ENCODE measurements at regions not wholly inside any gene's neighbourhood (a gene's known extent, or its start where the extent isn't known, plus 50 kb on each side); places are given as distances from the start of the nearest gene placed in this dataset.
A peak's percentile ranks its signal among the peaks of the same experiment; 100 is the strongest.

DNA sequence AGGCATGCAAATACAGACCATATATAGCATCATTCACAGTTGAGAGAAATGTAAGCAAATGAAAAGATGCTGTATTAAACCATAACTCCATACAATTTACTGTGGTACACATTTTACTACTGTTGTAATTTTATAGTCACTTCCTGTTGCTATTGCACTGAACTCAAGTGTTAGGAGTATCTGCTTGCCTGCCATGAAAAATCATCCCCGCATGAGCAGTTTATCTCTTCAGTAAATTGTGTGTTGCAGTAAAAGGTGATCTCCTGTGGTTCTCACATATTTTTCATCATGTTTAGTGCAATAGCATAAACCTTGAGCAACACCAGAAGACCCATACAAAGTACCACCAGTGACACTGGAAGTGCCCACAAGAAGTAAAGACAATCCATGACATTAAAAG is 1153.4 kb downstream of the FAT4 start:
- H3K4me1 ChIP-seq (ENCODE audit: control insufficient read depth, extremely low read depth, insufficient read depth, low read length) = no peaks in the 10 kb centered on the region
- H3K9ac ChIP-seq (ENCODE audit: insufficient read depth, low read length) = no peak overlapping the region
- no peak overlapping the region for H2AFZ ChIP-seq (ENCODE audit: low read length)
- H3K27ac ChIP-seq (ENCODE audit: insufficient read depth, low read length) = no peak overlapping the region
- H3K9me3 ChIP-seq (ENCODE audit: control insufficient read depth, insufficient read depth, low read depth, low read length) = no peaks in the 10 kb centered on the region
- H3K36me3 ChIP-seq (ENCODE audit: control insufficient read depth, insufficient read depth, low read length) = no peaks in the 10 kb centered on the region
- TF ChIP-seq, protein P1, sequence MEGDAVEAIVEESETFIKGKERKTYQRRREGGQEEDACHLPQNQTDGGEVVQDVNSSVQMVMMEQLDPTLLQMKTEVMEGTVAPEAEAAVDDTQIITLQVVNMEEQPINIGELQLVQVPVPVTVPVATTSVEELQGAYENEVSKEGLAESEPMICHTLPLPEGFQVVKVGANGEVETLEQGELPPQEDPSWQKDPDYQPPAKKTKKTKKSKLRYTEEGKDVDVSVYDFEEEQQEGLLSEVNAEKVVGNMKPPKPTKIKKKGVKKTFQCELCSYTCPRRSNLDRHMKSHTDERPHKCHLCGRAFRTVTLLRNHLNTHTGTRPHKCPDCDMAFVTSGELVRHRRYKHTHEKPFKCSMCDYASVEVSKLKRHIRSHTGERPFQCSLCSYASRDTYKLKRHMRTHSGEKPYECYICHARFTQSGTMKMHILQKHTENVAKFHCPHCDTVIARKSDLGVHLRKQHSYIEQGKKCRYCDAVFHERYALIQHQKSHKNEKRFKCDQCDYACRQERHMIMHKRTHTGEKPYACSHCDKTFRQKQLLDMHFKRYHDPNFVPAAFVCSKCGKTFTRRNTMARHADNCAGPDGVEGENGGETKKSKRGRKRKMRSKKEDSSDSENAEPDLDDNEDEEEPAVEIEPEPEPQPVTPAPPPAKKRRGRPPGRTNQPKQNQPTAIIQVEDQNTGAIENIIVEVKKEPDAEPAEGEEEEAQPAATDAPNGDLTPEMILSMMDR (conservative IDR thresholded peaks at IDR 0.05 in 1 of 2, IDR thresholded peaks at IDR 0.05 in 1 of 2; ENCODE audit: low read depth in 1 of 2, low read length in 2 of 2) = no peak
- no peak for TF ChIP-seq EZH2 (IDR thresholded peaks at IDR 0.05; ENCODE audit: low read length, missing control alignments)
- no peaks in the 10 kb centered on the region for H3K79me2 ChIP-seq (ENCODE audit: control insufficient read depth, insufficient read depth, low read length)
- no peaks in the 10 kb centered on the region for H4K20me1 ChIP-seq (ENCODE audit: control insufficient read depth, extremely low read depth, insufficient read depth, low read length)
- H3K4me2 ChIP-seq (ENCODE audit: extremely low read depth, insufficient read depth, low read length) = no peak overlapping the region
- DNase-seq (ENCODE audit: low read depth in 2 of 2) = no peak
- no peak overlapping the region for H3K4me3 ChIP-seq (replicated peaks in 1 of 4; ENCODE audit: control extremely low read depth in 1 of 4, insufficient read depth in 1 of 4, low read depth in 3 of 4, low read length in 4 of 4)
- H3K27me3 ChIP-seq (ENCODE audit: control insufficient read depth, insufficient read depth, low read length) = no peaks in the 10 kb centered on the region

DNA sequence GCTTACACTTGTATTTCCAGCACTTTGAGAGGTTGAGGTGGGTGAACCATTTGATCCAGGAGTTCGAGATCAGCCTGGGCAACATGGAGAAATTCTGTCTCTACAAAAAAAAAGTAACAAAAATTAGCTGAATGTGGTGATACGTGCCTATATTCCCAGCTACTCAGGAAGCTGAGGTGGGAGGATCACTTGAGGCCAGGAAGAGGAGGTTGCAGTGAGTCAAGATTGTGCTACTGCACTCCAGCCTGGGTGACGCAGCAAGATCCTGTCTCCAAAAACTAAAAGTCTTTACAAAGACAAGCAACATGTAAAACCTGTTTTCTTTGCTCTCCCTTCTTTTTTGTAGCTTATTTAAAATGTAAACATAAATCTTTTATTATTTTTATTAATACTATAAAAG is 1156.1 kb downstream of the FAT4 start:
- H2AFZ ChIP-seq (ENCODE audit: low read length) = no peak overlapping the region
- H3K4me2 ChIP-seq (ENCODE audit: extremely low read depth, insufficient read depth, low read length) = no peak overlapping the region
- no peaks in the 10 kb centered on the region for H3K4me1 ChIP-seq (ENCODE audit: control insufficient read depth, extremely low read depth, insufficient read depth, low read length)
- no peaks in the 10 kb centered on the region for H3K27me3 ChIP-seq (ENCODE audit: control insufficient read depth, insufficient read depth, low read length)
- H3K9ac ChIP-seq (ENCODE audit: insufficient read depth, low read length) = no peak overlapping the region
- no peak overlapping the region for H3K27ac ChIP-seq (ENCODE audit: insufficient read depth, low read length)
- TF ChIP-seq, protein P1 (conservative IDR thresholded peaks at IDR 0.05 in 1 of 2, IDR thresholded peaks at IDR 0.05 in 1 of 2; ENCODE audit: low read depth in 1 of 2, low read length in 2 of 2) = no peak
- no peak overlapping the region for H3K4me3 ChIP-seq (replicated peaks in 1 of 4; ENCODE audit: control extremely low read depth in 1 of 4, insufficient read depth in 1 of 4, low read depth in 3 of 4, low read length in 4 of 4)
- no peaks in the 10 kb centered on the region for H4K20me1 ChIP-seq (ENCODE audit: control insufficient read depth, extremely low read depth, insufficient read depth, low read length)
- peak in 1 of 2 donors; percentile 15 for DNase-seq (ENCODE audit: low read depth in 2 of 2)
- no peaks in the 10 kb centered on the region for H3K9me3 ChIP-seq (ENCODE audit: control insufficient read depth, insufficient read depth, low read depth, low read length)
- H3K79me2 ChIP-seq (ENCODE audit: control insufficient read depth, insufficient read depth, low read length) = no peaks in the 10 kb centered on the region
- H3K36me3 ChIP-seq (ENCODE audit: control insufficient read depth, insufficient read depth, low read length) = no peaks in the 10 kb centered on the region

DNA sequence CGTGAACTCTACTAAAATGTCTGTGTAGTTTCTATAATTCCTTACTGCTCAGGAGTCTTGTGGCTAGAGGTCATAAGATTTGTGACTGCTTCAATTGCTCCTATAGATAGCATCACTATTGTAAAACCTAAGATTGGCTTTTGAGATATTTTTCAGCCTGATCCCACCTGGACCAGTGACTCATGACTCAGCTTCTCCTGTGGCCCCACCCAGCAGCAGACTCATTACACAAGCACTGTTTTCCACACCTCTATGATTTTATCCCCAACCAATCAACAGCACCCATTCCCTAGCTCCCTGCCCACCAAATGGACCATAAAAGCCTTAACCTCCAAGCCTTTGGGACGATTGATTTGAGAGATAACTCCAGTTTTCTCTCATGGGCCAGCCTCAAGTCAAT is 1157.0 kb upstream of the INTU start:
- H3K27ac ChIP-seq (ENCODE audit: insufficient read depth, low read length) = no peak overlapping the region
- no peak overlapping the region for H3K9ac ChIP-seq (ENCODE audit: insufficient read depth, low read length)
- no peak overlapping the region for H3K4me3 ChIP-seq (replicated peaks in 1 of 4; ENCODE audit: control extremely low read depth in 1 of 4, insufficient read depth in 1 of 4, low read depth in 3 of 4, low read length in 4 of 4)
- H3K9me3 ChIP-seq (ENCODE audit: control insufficient read depth, insufficient read depth, low read depth, low read length) = no peaks in the 10 kb centered on the region
- no peak for DNase-seq (ENCODE audit: low read depth in 2 of 2)
- H3K4me1 ChIP-seq (ENCODE audit: control insufficient read depth, extremely low read depth, insufficient read depth, low read length) = no peaks in the 10 kb centered on the region
- no peaks in the 10 kb centered on the region for H4K20me1 ChIP-seq (ENCODE audit: control insufficient read depth, extremely low read depth, insufficient read depth, low read length)
- H2AFZ ChIP-seq (ENCODE audit: low read length) = no peak overlapping the region
- H3K4me2 ChIP-seq (ENCODE audit: extremely low read depth, insufficient read depth, low read length) = no peak overlapping the region
- H3K36me3 ChIP-seq (ENCODE audit: control insufficient read depth, insufficient read depth, low read length) = no peaks in the 10 kb centered on the region
- H3K79me2 ChIP-seq (ENCODE audit: control insufficient read depth, insufficient read depth, low read length) = no peaks in the 10 kb centered on the region
- H3K27me3 ChIP-seq (ENCODE audit: control insufficient read depth, insufficient read depth, low read length) = no peaks in the 10 kb centered on the region
- TF ChIP-seq, protein P1 (conservative IDR thresholded peaks at IDR 0.05 in 1 of 2, IDR thresholded peaks at IDR 0.05 in 1 of 2; ENCODE audit: low read depth in 1 of 2, low read length in 2 of 2) = no peak
- no peak for TF ChIP-seq EZH2 (IDR thresholded peaks at IDR 0.05; ENCODE audit: low read length, missing control alignments)

All from fibroblast of lung (primary cell).